Epithelial cell of esophagus (primary cell): ENCODE measurements at regions not wholly inside any gene's neighbourhood (a gene's known extent, or its start where the extent isn't known, plus 50 kb on each side); places are given as distances from the start of the nearest gene placed in this dataset.

Source experiments
- DNase-seq: peaks from one replicate; pipeline ENCODE4 v3.0.0; 2010; ENCODE audit warnings: low read depth
- H3K4me3 ChIP-seq: 2 replicates; pipeline ENCODE4 v1.5.1; 2011; ENCODE audit warnings: mild to moderate bottlenecking, low read length, control low read depth
- TF ChIP-seq, protein P1 (sequence below): IDR thresholded peaks from 2 replicates; pipeline ENCODE4 v1.5.1; 2011; ENCODE audit warnings: low read depth, mild to moderate bottlenecking, low read length, control low read depth, inconsistent platforms; ENCODE audit not compliant: insufficient read depth; ENCODE audit errors: missing control alignments

DNA sequence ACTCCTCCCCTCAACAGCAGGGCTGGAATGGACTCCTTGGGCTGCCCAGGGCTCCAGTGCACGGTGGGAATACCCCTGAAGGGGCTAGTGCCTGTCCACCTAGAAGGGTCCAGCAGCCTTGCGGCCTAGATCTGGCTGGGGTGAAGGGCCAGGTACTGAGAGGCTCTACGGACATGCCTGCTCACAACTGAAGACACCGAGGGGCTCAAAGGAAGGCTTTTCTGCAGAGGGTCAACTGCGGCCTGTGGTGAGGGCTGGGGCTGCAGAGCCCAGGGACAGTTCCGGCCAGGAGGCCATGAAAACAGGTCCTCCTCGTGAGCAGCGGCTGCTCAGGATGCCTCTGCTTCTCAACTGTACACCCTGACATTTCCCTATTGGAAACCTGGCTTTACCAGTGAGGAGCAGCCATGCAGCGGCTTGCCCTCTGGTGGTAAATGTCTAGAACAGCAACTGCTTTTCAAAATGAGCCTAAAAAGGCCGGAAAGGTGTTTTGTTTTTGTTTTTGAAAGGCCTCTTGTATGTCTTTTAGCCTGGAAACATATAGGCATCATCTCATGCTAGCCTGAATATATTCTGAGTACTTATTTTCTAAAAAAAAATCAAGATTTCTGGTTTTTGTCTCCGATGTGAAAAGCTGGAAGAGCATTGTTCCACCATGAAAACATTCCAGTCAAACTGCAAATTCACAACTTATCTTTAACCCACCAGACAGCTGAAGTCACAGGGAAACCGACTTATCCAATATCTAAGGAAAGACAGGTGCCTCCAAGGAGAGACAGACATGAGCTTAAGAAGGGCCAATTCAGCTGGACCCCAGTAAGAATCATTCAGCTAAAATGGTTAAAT lies 163.4 kb downstream of the KLF13 start:
- peak; percentile 76 for DNase-seq
- no peak overlapping the region for H3K4me3 ChIP-seq
- TF ChIP-seq, protein P1, sequence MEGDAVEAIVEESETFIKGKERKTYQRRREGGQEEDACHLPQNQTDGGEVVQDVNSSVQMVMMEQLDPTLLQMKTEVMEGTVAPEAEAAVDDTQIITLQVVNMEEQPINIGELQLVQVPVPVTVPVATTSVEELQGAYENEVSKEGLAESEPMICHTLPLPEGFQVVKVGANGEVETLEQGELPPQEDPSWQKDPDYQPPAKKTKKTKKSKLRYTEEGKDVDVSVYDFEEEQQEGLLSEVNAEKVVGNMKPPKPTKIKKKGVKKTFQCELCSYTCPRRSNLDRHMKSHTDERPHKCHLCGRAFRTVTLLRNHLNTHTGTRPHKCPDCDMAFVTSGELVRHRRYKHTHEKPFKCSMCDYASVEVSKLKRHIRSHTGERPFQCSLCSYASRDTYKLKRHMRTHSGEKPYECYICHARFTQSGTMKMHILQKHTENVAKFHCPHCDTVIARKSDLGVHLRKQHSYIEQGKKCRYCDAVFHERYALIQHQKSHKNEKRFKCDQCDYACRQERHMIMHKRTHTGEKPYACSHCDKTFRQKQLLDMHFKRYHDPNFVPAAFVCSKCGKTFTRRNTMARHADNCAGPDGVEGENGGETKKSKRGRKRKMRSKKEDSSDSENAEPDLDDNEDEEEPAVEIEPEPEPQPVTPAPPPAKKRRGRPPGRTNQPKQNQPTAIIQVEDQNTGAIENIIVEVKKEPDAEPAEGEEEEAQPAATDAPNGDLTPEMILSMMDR, result peak; percentile 95

DNA sequence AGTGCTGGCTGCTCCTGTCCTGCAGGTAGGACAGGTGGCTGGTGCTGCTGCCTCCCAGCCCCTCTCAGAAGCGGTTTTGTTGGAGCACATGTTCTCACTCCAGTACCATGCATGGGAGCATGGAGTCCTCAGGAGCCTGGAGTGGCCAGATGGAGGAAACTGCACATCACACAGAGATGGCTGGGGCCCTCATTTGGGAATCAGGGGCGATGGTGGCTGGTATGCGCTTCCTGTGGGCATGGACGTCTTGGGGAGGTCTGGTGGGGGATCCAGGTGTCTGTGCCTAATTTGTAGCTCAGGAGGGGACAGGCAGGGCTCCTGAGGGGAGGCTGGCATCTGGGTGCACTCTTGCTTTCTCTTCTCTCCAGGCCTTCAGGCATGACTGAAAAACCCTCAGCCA lies 168.2 kb downstream of the KLF13 start:
- no peak overlapping the region for H3K4me3 ChIP-seq
- TF ChIP-seq, protein P1, result no peak
- no peak for DNase-seq

DNA sequence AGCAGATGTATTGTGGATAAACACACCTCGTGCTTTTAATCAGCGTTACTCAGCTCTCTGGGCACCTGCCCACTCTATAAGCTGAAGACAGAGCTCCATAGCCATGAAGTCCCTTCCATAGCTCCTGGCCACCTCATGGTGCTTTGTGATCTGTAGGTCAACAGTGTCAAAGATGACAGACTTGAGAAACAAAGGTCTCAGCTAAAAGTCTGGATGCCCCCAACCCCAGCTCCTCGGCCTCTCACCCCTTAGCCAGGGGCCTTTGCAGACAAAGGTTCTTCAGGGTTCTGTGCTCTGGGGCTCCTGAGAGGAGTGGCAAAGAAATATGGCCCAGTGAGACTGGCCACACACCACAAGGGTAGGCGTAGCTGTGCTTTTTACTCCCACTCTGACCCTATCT lies 168.6 kb downstream of the KLF13 start:
- DNase-seq, result no peak
- H3K4me3 ChIP-seq, result no peak overlapping the region
- TF ChIP-seq, protein P1, result no peak

DNA sequence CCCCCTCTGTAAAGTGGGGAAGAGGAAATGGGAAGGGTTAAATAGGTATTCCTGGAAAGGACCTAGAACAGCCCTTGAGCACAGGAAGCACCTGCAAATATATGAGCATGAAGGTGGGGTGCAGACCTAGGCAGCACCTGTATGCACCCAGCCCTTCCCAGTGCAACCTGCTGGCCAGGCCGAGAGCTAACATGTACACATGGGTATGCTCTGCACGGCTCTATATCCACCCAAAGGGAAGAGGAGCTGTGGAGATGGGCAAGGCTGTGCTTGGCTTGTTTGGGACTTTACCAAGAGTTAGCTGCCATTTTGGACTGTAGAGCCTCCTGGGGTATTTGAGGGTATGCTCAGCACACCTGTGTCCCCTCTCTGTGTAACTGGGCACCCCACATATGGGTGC lies 171.2 kb downstream of the KLF13 start:
- no peak for DNase-seq
- TF ChIP-seq, protein P1, result no peak
- H3K4me3 ChIP-seq, result no peak overlapping the region

DNA sequence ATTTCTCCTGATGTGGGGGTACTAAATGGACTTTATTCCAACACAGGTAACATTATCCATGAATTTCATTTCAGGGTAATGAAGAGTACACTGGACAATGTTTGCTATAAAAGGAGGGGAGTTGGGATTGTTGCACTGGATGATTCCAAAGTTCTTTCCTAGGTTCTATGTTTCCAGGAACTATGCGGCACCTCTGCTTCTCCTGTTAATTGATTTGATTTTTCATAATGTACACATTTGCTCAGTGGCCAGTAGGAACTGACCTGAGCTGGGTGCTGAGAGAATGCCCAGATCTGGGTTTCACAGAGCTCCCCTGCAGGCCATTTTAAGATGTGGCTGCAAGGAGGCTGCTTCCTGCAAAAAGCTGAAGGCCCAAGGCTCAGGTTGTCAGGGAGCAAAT lies 171.7 kb downstream of the KLF13 start:
- H3K4me3 ChIP-seq, result no peak overlapping the region
- DNase-seq, result no peak
- TF ChIP-seq, protein P1, result no peak

DNA sequence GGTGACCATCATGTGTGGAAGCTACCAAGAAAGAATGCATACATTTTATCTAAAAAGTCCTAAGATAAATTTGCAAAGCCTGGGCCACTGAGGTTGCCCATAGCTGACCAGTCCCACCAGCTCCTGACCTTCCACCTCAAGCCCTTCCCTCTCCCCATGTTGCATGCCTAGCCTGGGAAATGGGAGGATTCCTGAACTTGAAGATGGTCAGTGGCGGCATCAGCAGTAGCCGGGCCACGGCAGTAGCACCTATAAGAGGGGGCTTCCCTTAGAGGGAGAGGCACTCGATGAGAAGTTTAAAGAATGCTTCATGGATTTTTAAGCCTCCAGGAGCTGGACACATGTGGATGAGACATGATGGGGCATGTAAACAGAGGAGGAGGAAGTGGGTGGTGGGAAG lies 172.1 kb downstream of the KLF13 start:
- TF ChIP-seq, protein P1, result no peak

More for the DNA sequence above, 172.1 kb downstream of the KLF13 start:
- H3K4me3 ChIP-seq, result no peak overlapping the region
- DNase-seq, result peak; percentile 13
